Liver (tissue), 8 donors: ENCODE measurements at regions not wholly inside any gene's neighbourhood (a gene's known extent, or its start where the extent isn't known, plus 50 kb on each side); places are given as distances from the start of the nearest gene placed in this dataset.

ENCODE experiments used
- DNase-seq: peaks from one replicate; pipeline ENCODE4 v3.0.0-alpha.2; 2017; ENCODE audit warnings: low spot score
- H3K27ac ChIP-seq, 2 donors: one replicate each; pipeline ENCODE4 v1.7.0; 2013; ENCODE audit warnings: inconsistent platforms in 2 of 2, low read length in 2 of 2, control low read depth in 1 of 2, low read depth in 1 of 2, mild to moderate bottlenecking in 1 of 2
- H3K27me3 ChIP-seq, 4 donors: one replicate each; pipeline versions ENCODE4 v1.6.1 to v1.7.0; 2013; ENCODE audit warnings: low read length in 3 of 4, inconsistent platforms in 1 of 4, mild to moderate bottlenecking in 1 of 4, moderate library complexity in 1 of 4; ENCODE audit not compliant: control insufficient read depth in 4 of 4, insufficient read depth in 4 of 4
- H3K36me3 ChIP-seq, 4 donors: one replicate each; pipeline versions ENCODE4 v1.6.1 to v1.7.0; 2013; ENCODE audit warnings: low read length in 3 of 4, mild to moderate bottlenecking in 3 of 4, low read depth in 1 of 4, moderate library complexity in 1 of 4; ENCODE audit not compliant: control insufficient read depth in 4 of 4, insufficient read depth in 3 of 4
- H3K4me1 ChIP-seq, 4 donors: one replicate each; pipeline versions ENCODE4 v1.6.1 to v1.7.0; 2013; ENCODE audit warnings: low read length in 3 of 4, mild to moderate bottlenecking in 3 of 4, moderate library complexity in 1 of 4; ENCODE audit not compliant: control insufficient read depth in 4 of 4, insufficient read depth in 4 of 4
- H3K4me3 ChIP-seq, 3 donors: one replicate each; pipeline versions ENCODE4 v1.6.1 to v1.7.0; 2013; ENCODE audit warnings: low read length in 3 of 3, control low read depth in 1 of 3, low read depth in 1 of 3, mild to moderate bottlenecking in 1 of 3
- H3K9ac ChIP-seq, 2 donors: one replicate each; pipeline ENCODE4 v1.7.0; 2013; ENCODE audit warnings: low read length in 2 of 2, mild to moderate bottlenecking in 2 of 2, moderate library complexity in 2 of 2, control low read depth in 1 of 2, low read depth in 1 of 2
- H3K9me3 ChIP-seq, 4 donors: one replicate each; pipeline versions ENCODE4 v1.6.1 to v1.7.0; 2013; ENCODE audit warnings: low read length in 3 of 4; ENCODE audit not compliant: control insufficient read depth in 4 of 4
- ATF3 ChIP-seq: IDR thresholded peaks from 2 replicates; pipeline ENCODE4 v1.6.1; 2016; ENCODE audit warnings: antibody characterized with exemption
- CTCF ChIP-seq: fragments of 150-350 bp; IDR thresholded peaks from 2 replicates; pipeline ENCODE4 v1.5.1; 2017; ENCODE audit warnings: improper control_type of control experiment, low read depth, low read length; ENCODE audit not compliant: missing input control
- EGR1 ChIP-seq, 2 donors: IDR thresholded peaks; 2 replicates each; pipeline ENCODE4 v1.6.1; 2016 to 2018; ENCODE audit warnings: antibody characterized with exemption in 2 of 2, low read depth in 2 of 2
- FOXA1 ChIP-seq: IDR thresholded peaks from 2 replicates; pipeline ENCODE4 v1.6.1; 2016; ENCODE audit warnings: antibody characterized with exemption
- GABPA ChIP-seq, 2 donors: IDR thresholded peaks in 1 of 2; conservative IDR thresholded peaks in 1 of 2; 2 replicates each; pipeline ENCODE4 v1.6.1; 2016; ENCODE audit warnings: antibody characterized with exemption in 2 of 2, mild to moderate bottlenecking in 1 of 2, moderate library complexity in 1 of 2
- HNF4A ChIP-seq, 2 donors: conservative IDR thresholded peaks; 2 replicates each; pipeline ENCODE4 v1.6.1; 2016; ENCODE audit warnings: antibody characterized with exemption in 2 of 2, mild to moderate bottlenecking in 2 of 2
- HNF4G ChIP-seq: IDR thresholded peaks from 2 replicates; pipeline ENCODE4 v1.6.1; 2016; ENCODE audit warnings: antibody characterized with exemption
- JUND ChIP-seq, 2 donors: IDR thresholded peaks; 2 replicates each; pipeline ENCODE4 v1.6.1; 2016; ENCODE audit warnings: antibody characterized with exemption in 2 of 2
- MAX ChIP-seq: IDR thresholded peaks from 2 replicates; pipeline ENCODE4 v1.6.1; 2016; ENCODE audit warnings: antibody characterized with exemption
- NR2F2 ChIP-seq: IDR thresholded peaks from 2 replicates; pipeline ENCODE4 v1.6.1; 2016; ENCODE audit warnings: antibody characterized with exemption
- RAD21 ChIP-seq, 2 donors: IDR thresholded peaks; 2 replicates each; pipeline ENCODE4 v1.6.1; 2016; ENCODE audit warnings: antibody characterized with exemption in 2 of 2, mild to moderate bottlenecking in 2 of 2
- RXRA ChIP-seq, 2 donors: IDR thresholded peaks; 2 replicates each; pipeline ENCODE4 v1.6.1; 2017 to 2018; ENCODE audit warnings: antibody characterized with exemption in 2 of 2, mild to moderate bottlenecking in 1 of 2
- SP1 ChIP-seq: IDR thresholded peaks from 2 replicates; pipeline ENCODE4 v1.6.1; 2018; ENCODE audit warnings: antibody characterized with exemption, mild to moderate bottlenecking
- TAF1 ChIP-seq: conservative IDR thresholded peaks from 2 replicates; pipeline ENCODE4 v1.6.1; 2016; ENCODE audit warnings: antibody characterized with exemption, mild to moderate bottlenecking
- YY1 ChIP-seq: IDR thresholded peaks from 2 replicates; pipeline ENCODE4 v1.6.1; 2016; ENCODE audit warnings: antibody characterized with exemption, mild to moderate bottlenecking
- ZBTB33 ChIP-seq: IDR thresholded peaks from 2 replicates; pipeline ENCODE4 v1.6.1; 2016; ENCODE audit warnings: antibody characterized with exemption
- WGBS: extraction: QIAGEN DNeasy Blood & Tissue Kit; methylation state at CpG from one replicate; pipeline ENCODE4 v1.1.7; 2013; 5-methylcytosine and 5-hydroxymethylcytosine counted together
- donor health status: healthy.
- donor health status: healthy.
- donor health status: healthy.
- donor health status: healthy.
- donor health status: healthy.

- TF ChIP-seq FOXA1 (no peak), RAD21 (IDR thresholded peaks at IDR 0.05) (peak; percentile 52 to 57), CTCF (peak; percentile 21), ZBTB33 (no peak)
- no peak for DNase-seq
- 39% methylated on average over 5 of the region's 5 CpGs for WGBS
- Histone ChIP-seq H3K9ac (no peak overlapping the region), H3K27me3 (no peaks in the 10 kb centered on the region), H3K27ac (no peak overlapping the region), H3K9me3 (no peaks in the 10 kb centered on the region), H3K4me1 (no peaks in the 10 kb centered on the region), H3K36me3 (no peaks in the 10 kb centered on the region), H3K4me3 (no peak overlapping the region)
Observed at GRCh38 chr3:154758109-154758868, 321.8 kb upstream of the MME start.

GRCh38 chr3:154753101-154753500 lies 323.1 kb upstream of the GPR149 start:
- Histone ChIP-seq H3K27me3 (no peaks in the 10 kb centered on the region), H3K4me3 (no peak overlapping the region), H3K27ac (no peak overlapping the region), H3K9me3 (peaks cover 0 to 2% (median 0%) of the 10 kb centered on the region in 4 donors), H3K36me3 (no peaks in the 10 kb centered on the region), H3K4me1 (no peaks in the 10 kb centered on the region), H3K9ac (no peak overlapping the region)
- no peak for TF ChIP-seq HNF4A (conservative IDR thresholded peaks at IDR 0.05)
- no peak for TF ChIP-seq JUND (IDR thresholded peaks at IDR 0.05)
- no peak for DNase-seq
- 77% methylated on average over 1 of the region's 1 CpG for WGBS

- Histone ChIP-seq H3K36me3 (no peaks in the 10 kb centered on the region), H3K9me3 (peaks cover 0 to 2% (median 0%) of the 10 kb centered on the region in 4 donors), H3K4me3 (no peak overlapping the region), H3K9ac (no peak overlapping the region), H3K4me1 (no peaks in the 10 kb centered on the region), H3K27ac (no peak overlapping the region), H3K27me3 (no peaks in the 10 kb centered on the region)
- WGBS = 79% methylated on average over 3 of the region's 3 CpGs
- DNase-seq = no peak
- TF ChIP-seq MAX (no peak), CTCF (no peak), TAF1 (no peak), RAD21 (IDR thresholded peaks at IDR 0.05) (no peak), JUND (IDR thresholded peaks at IDR 0.05) (no peak), NR2F2 (no peak), HNF4A (conservative IDR thresholded peaks at IDR 0.05) (no peak), YY1 (no peak), FOXA1 (no peak), ZBTB33 (no peak), HNF4G (no peak), RXRA (IDR thresholded peaks at IDR 0.05) (no peak), EGR1 (IDR thresholded peaks at IDR 0.05; ENCODE audit: low read depth in 2 of 2) (no peak), GABPA (IDR thresholded peaks at IDR 0.05 in 1 of 2, conservative IDR thresholded peaks at IDR 0.05 in 1 of 2) (no peak), ATF3 (no peak), SP1 (no peak)
Observed at GRCh38 chr3:154749514-154749913, 319.5 kb upstream of the GPR149 start.
